IMR-90 (cell line): ENCODE measurements at regions not wholly inside any gene's neighbourhood (a gene's known extent, or its start where the extent isn't known, plus 50 kb on each side); places are given as distances from the start of the nearest gene placed in this dataset.

Source experiments
- ATAC-seq: fragments of 200-7000 bp; cut with Tn5 transposase; 2 replicates; pipeline ENCODE4 v1.9.1; 2020; ENCODE audit warnings: low read depth, mild to moderate bottlenecking, moderate library complexity
- BruUV-seq: library from RNA; stranded (reverse); fragments of 400-500 nt; replicated peaks from 2 replicates; lab custom pipeline; 2021; lab: Mats Ljungman, UMichigan
- CTCF ChIA-PET: fragments of 300-600 bp; formaldehyde crosslinking; extraction: SDS; loops from one replicate; lab custom pipeline; 2021; ENCODE audit warnings: antibody characterized with exemption; lab: Yijun Ruan, JAX
- POLR2A ChIA-PET: fragments of 300-600 bp; sonication (Branson Sonifier 250); formaldehyde crosslinking; loops from one replicate; lab custom pipeline; 2022; ENCODE audit warnings: antibody characterized with exemption; ENCODE audit not compliant: unreplicated experiment; lab: Charles Lee
- DNase-seq: peaks from one replicate; pipeline ENCODE4 v3.0.0; 2013
- H2AFZ ChIP-seq: replicated peaks from 2 replicates; pipeline ENCODE3; 2013; ENCODE audit warnings: low read length, mild to moderate bottlenecking; ENCODE audit not compliant: poor library complexity
- H2AK5ac ChIP-seq: 2 replicates; pipeline ENCODE4 v1.6.1; 2013; ENCODE audit warnings: low read depth, low read length, inconsistent platforms
- H2AK9ac ChIP-seq: replicated peaks from 2 replicates; pipeline ENCODE3; 2013; ENCODE audit warnings: mild to moderate bottlenecking, low read depth, low read length, moderate library complexity; ENCODE audit not compliant: poor library complexity
- H2BK120ac ChIP-seq: 2 replicates; pipeline ENCODE4 v1.6.1; 2013; ENCODE audit warnings: low read depth, low read length, inconsistent platforms
- H2BK15ac ChIP-seq: 3 replicates; pipeline ENCODE4 v1.6.1; 2013; ENCODE audit warnings: low read depth, low read length, inconsistent platforms
- H2BK20ac ChIP-seq: 2 replicates; pipeline ENCODE4 v1.6.1; 2013; ENCODE audit warnings: low read depth, mild to moderate bottlenecking, inconsistent platforms, low read length, moderate library complexity
- H2BK5ac ChIP-seq: 2 replicates; pipeline ENCODE4 v1.6.1; 2013; ENCODE audit warnings: mild to moderate bottlenecking, low read depth, low read length, inconsistent platforms; ENCODE audit not compliant: poor library complexity, severe bottlenecking
- H3K14ac ChIP-seq: replicated peaks from 2 replicates; pipeline ENCODE4 v1.6.1; 2013; ENCODE audit warnings: low read depth, low read length, inconsistent platforms
- H3K18ac ChIP-seq: 2 replicates; pipeline ENCODE4 v1.6.1; 2013; ENCODE audit warnings: low read depth, low read length, control low read depth
- H3K23ac ChIP-seq: 2 replicates; pipeline ENCODE4 v1.6.1; 2013; ENCODE audit warnings: low read depth, low read length, inconsistent platforms
- H3K27ac ChIP-seq: 2 replicates; pipeline ENCODE4 v1.5.1; 2013; ENCODE audit warnings: mild to moderate bottlenecking, control low read depth, low read length; ENCODE audit not compliant: insufficient read depth
- H3K27me3 ChIP-seq: 2 replicates; pipeline ENCODE4 v1.6.1; 2013; ENCODE audit warnings: low read length; ENCODE audit not compliant: control insufficient read depth, insufficient read depth
- H3K36me3 ChIP-seq: 2 replicates; pipeline ENCODE4 v1.6.1; 2013; ENCODE audit warnings: low read length, mixed read lengths; ENCODE audit not compliant: control insufficient read depth, insufficient read depth
- H3K4ac ChIP-seq: 2 replicates; pipeline ENCODE4 v1.6.1; 2013; ENCODE audit warnings: low read depth, low read length, inconsistent platforms
- H3K4me1 ChIP-seq: 2 replicates; pipeline ENCODE4 v1.6.1; 2013; ENCODE audit warnings: low read length, mixed read lengths; ENCODE audit not compliant: control insufficient read depth, insufficient read depth
- H3K4me2 ChIP-seq: 2 replicates; pipeline ENCODE4 v1.6.1; 2013; ENCODE audit warnings: low read depth, mild to moderate bottlenecking, control low read depth, low read length, moderate library complexity
- H3K4me3 ChIP-seq: 2 replicates; pipeline ENCODE4 v1.5.1; 2013; ENCODE audit warnings: low read depth, mild to moderate bottlenecking, control low read depth, low read length, moderate library complexity; ENCODE audit not compliant: insufficient read depth
- H3K56ac ChIP-seq: 2 replicates; pipeline ENCODE4 v1.6.1; 2013; ENCODE audit warnings: low read length, inconsistent platforms; ENCODE audit not compliant: insufficient read depth; ENCODE audit errors: extremely low read depth
- H3K79me1 ChIP-seq, 2 experiments: 2 replicates each; pipeline ENCODE4 v1.6.1; 2013; ENCODE audit warnings: low read length in 2 of 2, inconsistent platforms in 1 of 2, low read depth in 1 of 2
- H3K9ac ChIP-seq: 2 replicates; pipeline ENCODE4 v1.6.1; 2013; ENCODE audit warnings: low read depth, low read length, control low read depth
- H3K9me1 ChIP-seq: 2 replicates; pipeline ENCODE4 v1.6.1; 2013; ENCODE audit warnings: low read length, inconsistent platforms; ENCODE audit not compliant: insufficient read depth
- H3K9me3 ChIP-seq: 2 replicates; pipeline ENCODE4 v1.6.1; 2013; ENCODE audit warnings: low read length; ENCODE audit not compliant: control insufficient read depth, insufficient read depth
- H4K20me1 ChIP-seq: 2 replicates; pipeline ENCODE4 v1.6.1; 2013; ENCODE audit warnings: low read length, inconsistent platforms; ENCODE audit not compliant: insufficient read depth
- H4K5ac ChIP-seq: 2 replicates; pipeline ENCODE4 v1.6.1; 2013; ENCODE audit warnings: mild to moderate bottlenecking, low read depth, low read length, control low read depth
- H4K8ac ChIP-seq, 2 experiments: 2 replicates each; pipeline ENCODE4 v1.6.1; 2013; ENCODE audit warnings: low read depth in 2 of 2, low read length in 2 of 2, control low read depth in 1 of 2, inconsistent platforms in 1 of 2
- H4K91ac ChIP-seq: 2 replicates; pipeline ENCODE4 v1.6.1; 2013; ENCODE audit warnings: low read depth, low read length, inconsistent platforms; ENCODE audit not compliant: insufficient read depth
- BHLHE40 ChIP-seq: fragments of 150-350 bp; IDR thresholded peaks from 2 replicates; pipeline ENCODE4 v1.6.1; 2016; ENCODE audit warnings: mild to moderate bottlenecking, low read depth, low read length
- CEBPB ChIP-seq: IDR thresholded peaks from 2 replicates; pipeline ENCODE4 v1.6.1; 2012; ENCODE audit warnings: low read depth, low read length, improper control_type of control experiment
- CHD1 ChIP-seq: IDR thresholded peaks from 2 replicates; pipeline ENCODE4 v1.6.1; 2012; ENCODE audit warnings: low read depth, low read length, improper control_type of control experiment
- ELK1 ChIP-seq: fragments of 150-350 bp; IDR thresholded peaks from 2 replicates; pipeline ENCODE4 v1.6.1; 2016; ENCODE audit warnings: low read depth, mild to moderate bottlenecking, low read length, moderate library complexity, borderline replicate concordance
- FOS ChIP-seq: fragments of 150-350 bp; IDR thresholded peaks from 2 replicates; pipeline ENCODE4 v1.6.1; 2016; ENCODE audit warnings: low read depth, low read length
- MAFK ChIP-seq: IDR thresholded peaks from 2 replicates; pipeline ENCODE4 v1.6.1; 2012; ENCODE audit warnings: low read depth, low read length, improper control_type of control experiment
- MAZ ChIP-seq: IDR thresholded peaks from 2 replicates; pipeline ENCODE4 v1.6.1; 2012; ENCODE audit warnings: low read depth, mild to moderate bottlenecking, low read length, improper control_type of control experiment, moderate library complexity, borderline replicate concordance
- MXI1 ChIP-seq: IDR thresholded peaks from 2 replicates; pipeline ENCODE4 v1.6.1; 2012; ENCODE audit warnings: low read depth, mild to moderate bottlenecking, low read length, moderate library complexity, borderline replicate concordance
- NFE2L2 ChIP-seq: fragments of 150-350 bp; IDR thresholded peaks from 2 replicates; pipeline ENCODE4 v1.6.1; 2016; ENCODE audit warnings: low read depth, mild to moderate bottlenecking, low read length
- POLR2A ChIP-seq: IDR thresholded peaks from 2 replicates; pipeline ENCODE4 v1.6.1; 2012; ENCODE audit warnings: mild to moderate bottlenecking, low read depth, low read length
- RAD21 ChIP-seq: IDR thresholded peaks from 2 replicates; pipeline ENCODE4 v1.6.1; 2012; ENCODE audit warnings: low read length, improper control_type of control experiment
- RCOR1 ChIP-seq: IDR thresholded peaks from 2 replicates; pipeline ENCODE4 v1.6.1; 2012; ENCODE audit warnings: mild to moderate bottlenecking, low read length, improper control_type of control experiment; ENCODE audit not compliant: insufficient replicate concordance
- RFX5 ChIP-seq: IDR thresholded peaks from 2 replicates; pipeline ENCODE4 v1.8.0; 2012; ENCODE audit warnings: low read depth, mild to moderate bottlenecking, low read length, moderate library complexity
- SMC3 ChIP-seq: fragments of 150-350 bp; IDR thresholded peaks from 2 replicates; pipeline ENCODE4 v1.6.1; 2016; ENCODE audit warnings: low read depth, mild to moderate bottlenecking, antibody characterized with exemption, low read length, moderate library complexity
- USF2 ChIP-seq: fragments of 150-350 bp; IDR thresholded peaks from 2 replicates; pipeline ENCODE4 v1.6.1; 2017; ENCODE audit warnings: mild to moderate bottlenecking, antibody characterized with exemption, low read length, low read depth
- WGBS, 2 experiments: methylation state at CpG; one replicate each; pipeline versions ENCODE4 v1.1.5 to v1.1.7; 2013; ENCODE audit warnings: missing lambda C conversion rate in 2 of 2; ENCODE audit not compliant: insufficient read length in 1 of 2; ENCODE audit errors: extremely low coverage in 2 of 2; 5-methylcytosine and 5-hydroxymethylcytosine counted together
- dilution Hi-C: fragments of 300-500 bp; cut with HindIII; formaldehyde crosslinking; loops from one replicate; pipeline ENCODE4 v1.14.3; 2018; ENCODE audit warnings: low sequenced_read_pairs; ENCODE audit not compliant: unreplicated experiment
- in situ Hi-C: fragments of 300-500 bp; cut with MboI; formaldehyde crosslinking; loops from 3 replicates; pipeline ENCODE4 v1.14.3; 2019; ENCODE audit warnings: low sequenced_read_pairs, inconsistent platforms, mixed read lengths
- intact Hi-C: fragments of 100-400 bp; cut with micrococcal nuclease; formaldehyde crosslinking; loops from 2 replicates; pipeline ENCODE4 v1.10.0; 2022
- TF ChIP-seq, protein P1 (sequence below): conservative IDR thresholded peaks from 2 replicates; pipeline ENCODE4 v1.5.1; 2012; ENCODE audit warnings: mild to moderate bottlenecking, low read depth, low read length, improper control_type of control experiment

DNA sequence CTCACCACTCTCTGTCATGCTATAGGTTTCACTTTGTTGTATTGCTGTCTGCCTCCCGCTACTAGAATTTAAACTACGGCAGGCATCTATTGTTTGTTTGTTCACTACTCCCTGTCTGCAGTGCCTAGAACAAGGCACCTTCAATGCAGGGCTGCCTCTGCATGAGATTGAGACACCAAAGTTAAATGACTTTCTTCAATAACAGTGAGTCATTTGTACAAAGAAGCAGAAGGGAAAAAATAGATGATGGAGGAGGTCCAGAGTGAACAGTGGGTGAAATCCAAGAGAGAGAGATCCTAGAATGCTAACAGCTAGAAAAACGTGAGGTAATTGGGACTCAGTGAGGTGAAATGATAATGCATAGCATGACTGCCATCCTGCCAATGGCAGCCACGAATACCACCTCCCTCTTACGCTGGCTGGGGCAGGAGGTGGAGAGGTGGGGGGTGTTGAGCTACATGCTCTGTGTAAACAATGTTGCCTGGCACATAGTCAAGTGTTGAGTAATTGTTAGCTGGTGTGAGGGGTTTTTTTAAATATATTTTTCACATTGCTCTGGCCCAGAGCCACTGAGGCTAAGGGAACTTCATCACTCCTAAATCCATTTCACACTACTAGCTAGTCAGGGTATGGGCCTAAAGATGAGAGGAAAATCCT is 367.6 kb downstream of the RPS29 start:
- Histone ChIP-seq H4K5ac (no peak overlapping the region), H3K79me1 (no peaks in the 10 kb centered on the region), H3K27me3 (no peaks in the 10 kb centered on the region), H2AK9ac (no peak overlapping the region), H4K20me1 (no peaks in the 10 kb centered on the region), H3K18ac (no peak overlapping the region), H2BK15ac (no peak overlapping the region), H2BK20ac (no peak overlapping the region), H3K4me2 (no peak overlapping the region), H3K27ac (no peak overlapping the region), H2AFZ (no peak overlapping the region), H3K4me3 (no peak overlapping the region), H3K4me1 (no peaks in the 10 kb centered on the region), H3K9me1 (no peaks in the 10 kb centered on the region), H2AK5ac (no peak overlapping the region), H3K14ac (no peak overlapping the region), H2BK120ac (no peak overlapping the region), H4K91ac (no peak overlapping the region), H3K4ac (no peak overlapping the region), H2BK5ac (no peak overlapping the region), H3K56ac (no peak overlapping the region), H4K8ac (no peak overlapping the region), H3K23ac (no peak overlapping the region), H3K9ac (no peak overlapping the region), H3K9me3 (0 out of 2 replicates have a peak, but pooled peaks cover 2% of the 10 kb centered on the region), H3K36me3 (no peaks in the 10 kb centered on the region)
- intact Hi-C loops, result no loop called here
- no peak for DNase-seq
- WGBS, 2 experiments, result no CpG with 5 or more reads among the region's 5 CpGs
- ChIA-PET CTCF (no interaction called here), POLR2A (no interaction called here)
- ATAC-seq, result no peak
- no peak for TF ChIP-seq POLR2A
- no peak for TF ChIP-seq MAZ
- no peak for TF ChIP-seq BHLHE40
- no peak for TF ChIP-seq FOS
- no peak for TF ChIP-seq SMC3
- TF ChIP-seq RCOR1, result no peak
- TF ChIP-seq NFE2L2, result no peak
- no peak for TF ChIP-seq USF2
- no peak for TF ChIP-seq CHD1
- no peak for TF ChIP-seq MAFK
- TF ChIP-seq CEBPB, result no peak
- TF ChIP-seq, protein P1, sequence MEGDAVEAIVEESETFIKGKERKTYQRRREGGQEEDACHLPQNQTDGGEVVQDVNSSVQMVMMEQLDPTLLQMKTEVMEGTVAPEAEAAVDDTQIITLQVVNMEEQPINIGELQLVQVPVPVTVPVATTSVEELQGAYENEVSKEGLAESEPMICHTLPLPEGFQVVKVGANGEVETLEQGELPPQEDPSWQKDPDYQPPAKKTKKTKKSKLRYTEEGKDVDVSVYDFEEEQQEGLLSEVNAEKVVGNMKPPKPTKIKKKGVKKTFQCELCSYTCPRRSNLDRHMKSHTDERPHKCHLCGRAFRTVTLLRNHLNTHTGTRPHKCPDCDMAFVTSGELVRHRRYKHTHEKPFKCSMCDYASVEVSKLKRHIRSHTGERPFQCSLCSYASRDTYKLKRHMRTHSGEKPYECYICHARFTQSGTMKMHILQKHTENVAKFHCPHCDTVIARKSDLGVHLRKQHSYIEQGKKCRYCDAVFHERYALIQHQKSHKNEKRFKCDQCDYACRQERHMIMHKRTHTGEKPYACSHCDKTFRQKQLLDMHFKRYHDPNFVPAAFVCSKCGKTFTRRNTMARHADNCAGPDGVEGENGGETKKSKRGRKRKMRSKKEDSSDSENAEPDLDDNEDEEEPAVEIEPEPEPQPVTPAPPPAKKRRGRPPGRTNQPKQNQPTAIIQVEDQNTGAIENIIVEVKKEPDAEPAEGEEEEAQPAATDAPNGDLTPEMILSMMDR, result no peak
- TF ChIP-seq RFX5, result no peak
- no peak for TF ChIP-seq ELK1
- TF ChIP-seq MXI1, result no peak
- no peak for TF ChIP-seq RAD21
- dilution Hi-C loops, result no loop called here
- BruUV-seq, result no TSS peak
- in situ Hi-C loops, result no loop called here
